GM04503 (cell line): ENCODE measurements at regions not wholly inside any gene's neighbourhood (a gene's known extent, or its start where the extent isn't known, plus 50 kb on each side); places are given as distances from the start of the nearest gene placed in this dataset.
A peak's percentile ranks its signal among the peaks of the same experiment; 100 is the strongest.
"Not testable (repeated sequence)": the region's sequence is repeated elsewhere in the genome, so short reads cannot be mapped to it uniquely, and the experiment has no call there.

Source experiments
- DNase-seq: peaks from one replicate; pipeline ENCODE4 v3.0.0-alpha.2; 2012; ENCODE audit warnings: low read depth

GRCh38 chrX:19172741-19173140 is 50.5 kb upstream of the ADGRG2 start:
- no peak for DNase-seq

GRCh38 chrX:19174401-19175025 is 52.2 kb upstream of the ADGRG2 start:
- DNase-seq, result peak; percentile 1

- no peak for DNase-seq
Observed at GRCh38 chrX:19176901-19177630, 54.8 kb upstream of the ADGRG2 start.

GRCh38 chrX:19177721-19178120 is 55.5 kb upstream of the ADGRG2 start:
- no peak for DNase-seq

- DNase-seq, result no peak
Observed at GRCh38 chrX:19178402-19178801, 56.1 kb upstream of the ADGRG2 start.

- DNase-seq, result no peak
Observed at GRCh38 chrX:19179389-19179788, 57.1 kb upstream of the ADGRG2 start.

GRCh38 chrX:19181345-19181744 is 59.1 kb upstream of the ADGRG2 start:
- no peak for DNase-seq

- no peak for DNase-seq
Observed at GRCh38 chrX:19182785-19183184, 60.5 kb upstream of the ADGRG2 start.

GRCh38 chrX:19183761-19184477 is 61.7 kb upstream of the ADGRG2 start:
- no peak for DNase-seq

GRCh38 chrX:19188566-19188965 is 66.3 kb upstream of the ADGRG2 start:
- no peak for DNase-seq

- no peak for DNase-seq
Observed at GRCh38 chrX:19190902-19191301, 68.6 kb upstream of the ADGRG2 start.

- DNase-seq, result no peak
Observed at GRCh38 chrX:19193565-19193964, 71.3 kb upstream of the ADGRG2 start.

- DNase-seq, result no peak
Observed at GRCh38 chrX:19194285-19195242, 72.3 kb upstream of the ADGRG2 start.

GRCh38 chrX:19195243-19195610 is 73.0 kb upstream of the ADGRG2 start:
- no peak for DNase-seq

GRCh38 chrX:19198473-19198872 is 76.2 kb upstream of the ADGRG2 start:
- DNase-seq, result no peak

GRCh38 chrX:19202171-19202570 is 79.9 kb upstream of the ADGRG2 start:
- DNase-seq, result no peak

- DNase-seq, result no peak
Observed at GRCh38 chrX:19204636-19205035, 82.4 kb upstream of the ADGRG2 start.

GRCh38 chrX:19212037-19212436 is 89.8 kb upstream of the ADGRG2 start:
- no peak for DNase-seq

GRCh38 chrX:19213610-19214152 is 91.4 kb upstream of the ADGRG2 start:
- no peak for DNase-seq

- DNase-seq, result no peak
Observed at GRCh38 chrX:19214311-19214710, 92.0 kb upstream of the ADGRG2 start.

- no peak for DNase-seq
Observed at GRCh38 chrX:19225909-19226308, 103.6 kb upstream of the ADGRG2 start.

GRCh38 chrX:19229896-19230295 is 107.6 kb upstream of the ADGRG2 start:
- DNase-seq, result not testable (repeated sequence)
